D721Med (cell line): ENCODE measurements at regions not wholly inside any gene's neighbourhood (a gene's known extent, or its start where the extent isn't known, plus 50 kb on each side); places are given as distances from the start of the nearest gene placed in this dataset.

Source experiments
- DNase-seq: peaks from one replicate; pipeline ENCODE4 v3.0.0; 2011; ENCODE audit warnings: low spot score; ENCODE audit not compliant: insufficient read length
- FAIRE-seq: peaks from 2 replicates; lab custom pipeline; 2011; peaks lifted over from hg19 to GRCh38; lab: Jason Lieb, UNC
- CTCF ChIP-seq: IDR thresholded peaks from 2 replicates; pipeline ENCODE4 v1.5.1; 2012; ENCODE audit warnings: mild to moderate bottlenecking, control low read depth; ENCODE audit not compliant: insufficient read depth; ENCODE audit errors: missing control alignments

DNA sequence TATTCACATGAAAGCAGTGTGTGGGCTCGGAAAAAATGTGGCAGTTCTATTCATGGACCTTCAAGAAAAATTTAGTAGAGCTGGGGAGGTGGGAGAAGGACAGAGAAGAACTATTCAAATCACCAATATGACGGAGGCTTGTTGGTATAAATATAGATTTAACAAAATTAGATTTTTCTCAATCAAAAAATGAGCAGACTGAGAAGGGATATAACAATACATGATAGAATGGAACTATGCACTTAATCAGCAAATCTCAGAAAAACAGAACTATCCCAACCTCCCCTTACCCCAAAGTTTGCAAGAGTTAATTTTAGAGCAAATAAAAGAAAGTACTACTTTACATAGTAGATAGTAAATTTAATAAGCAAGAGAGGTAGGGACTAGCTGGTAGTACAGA, 194.6 kb upstream of the BCL6 start:
- DNase-seq = no peak
- no peak for FAIRE-seq
- TF ChIP-seq CTCF = no peak

DNA sequence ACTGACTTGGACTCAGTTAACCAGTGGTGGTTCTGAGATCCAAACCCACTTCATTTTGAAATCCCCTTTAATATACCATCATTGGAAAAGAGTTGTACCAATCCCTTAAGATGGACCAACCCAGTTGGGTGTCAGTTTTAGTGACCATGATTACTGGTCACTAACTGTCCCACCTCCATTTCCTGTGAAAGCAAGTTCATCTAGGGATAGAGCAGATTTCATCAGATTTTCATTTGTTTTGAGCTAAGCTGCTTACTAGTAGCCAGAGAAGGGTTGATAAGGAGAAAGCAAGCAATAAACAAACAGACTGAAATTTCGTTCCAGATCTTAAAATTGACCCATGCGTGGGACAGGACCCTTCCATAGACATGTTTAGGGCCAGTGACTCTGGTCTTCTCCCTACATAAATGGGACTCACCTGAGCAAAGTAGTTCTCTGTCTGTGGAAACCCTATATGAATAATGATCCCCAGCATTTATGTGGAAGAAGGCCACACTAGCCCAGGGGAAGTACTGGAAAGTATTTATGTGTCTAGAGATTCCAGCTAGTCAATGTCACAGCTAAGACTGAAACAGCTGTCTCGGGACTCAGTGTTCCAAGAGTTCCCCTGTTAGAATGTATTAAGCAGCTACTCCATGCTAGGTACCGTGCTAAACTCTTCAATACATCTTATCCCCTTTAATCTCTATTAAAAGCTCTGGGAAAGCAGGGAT, 196.0 kb upstream of the BCL6 start:
- no peak for DNase-seq
- no peak for TF ChIP-seq CTCF
- FAIRE-seq = no peak

DNA sequence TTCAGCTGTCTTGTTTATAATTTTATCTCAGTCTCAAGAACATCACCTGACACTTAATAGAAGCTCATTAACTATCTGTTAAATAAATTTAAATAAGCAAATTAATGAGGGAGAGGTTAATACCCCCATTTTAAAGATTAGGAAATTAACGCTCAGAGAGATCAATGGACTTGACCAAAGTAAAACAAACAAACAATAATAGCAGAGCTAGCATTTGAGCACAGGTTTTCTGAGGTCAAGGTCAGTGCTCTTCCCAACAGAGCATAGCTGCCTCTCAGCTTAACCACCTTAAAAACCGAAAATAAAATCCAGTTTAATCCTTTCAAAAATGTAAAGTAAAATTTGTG, 196.6 kb upstream of the BCL6 start:
- DNase-seq = no peak
- FAIRE-seq = no peak
- no peak for TF ChIP-seq CTCF

DNA sequence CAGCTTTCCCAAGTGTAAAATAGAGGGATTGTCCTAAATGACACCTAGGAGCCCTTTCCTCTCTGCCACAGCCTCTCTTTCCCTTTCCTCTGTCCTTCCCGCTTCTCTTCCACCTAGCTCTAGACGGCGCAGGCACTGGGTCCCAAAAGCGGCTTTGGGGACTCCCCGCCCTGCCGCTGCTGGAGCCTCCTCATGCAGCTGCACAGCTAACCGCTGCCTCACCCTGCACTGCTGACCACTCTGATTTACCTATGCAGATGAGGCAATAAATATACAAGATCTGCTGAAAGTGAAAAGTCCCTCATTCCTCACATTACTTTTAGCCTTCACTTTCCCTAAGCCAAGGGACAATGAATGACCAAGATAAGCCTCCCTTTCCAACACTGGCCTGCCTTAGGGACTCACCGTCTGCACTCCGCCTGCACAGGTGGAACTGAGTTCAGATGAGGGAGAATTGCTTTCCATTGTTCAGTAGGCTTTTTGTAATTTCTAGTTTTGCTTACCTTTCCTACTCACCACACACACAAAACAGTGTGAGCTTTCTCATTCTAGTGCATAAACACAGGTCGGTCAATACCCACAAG, 197.5 kb upstream of the BCL6 start:
- FAIRE-seq = no peak
- TF ChIP-seq CTCF = no peak
- no peak for DNase-seq

DNA sequence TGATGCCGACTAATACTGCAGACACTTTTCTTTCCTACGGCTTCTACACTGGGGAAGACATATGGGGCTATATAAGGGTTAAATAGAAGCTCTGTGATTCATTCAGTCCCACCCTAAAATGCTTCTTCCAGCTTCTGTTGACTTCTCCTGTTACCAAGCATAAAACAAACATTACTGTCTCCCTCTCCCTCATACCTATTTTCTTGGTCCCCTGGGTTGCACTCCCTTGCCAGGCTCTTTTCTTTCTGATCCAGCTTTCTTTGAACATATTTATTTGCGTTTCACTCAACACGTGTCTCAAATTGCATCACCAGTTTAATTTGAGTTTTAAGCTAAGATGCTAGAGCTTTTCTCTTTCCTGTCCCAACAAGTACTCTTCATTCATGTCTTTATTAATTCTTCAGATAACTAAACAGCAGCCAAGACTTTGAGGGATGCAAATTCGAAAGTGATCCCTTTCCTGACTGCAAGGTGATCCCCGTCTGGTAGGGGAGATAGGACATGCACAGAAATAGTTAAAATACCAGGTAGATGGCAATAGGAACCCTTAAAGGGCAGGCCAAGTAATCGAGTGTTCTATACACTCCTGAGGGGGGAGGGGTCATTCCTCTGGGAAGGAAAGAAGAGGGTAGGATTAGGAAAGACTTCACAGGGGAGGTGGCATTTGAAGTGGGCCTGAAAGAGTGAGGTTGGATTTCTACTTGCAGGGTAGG, 198.6 kb upstream of the BCL6 start:
- TF ChIP-seq CTCF = no peak
- FAIRE-seq = no peak
- DNase-seq = no peak

DNA sequence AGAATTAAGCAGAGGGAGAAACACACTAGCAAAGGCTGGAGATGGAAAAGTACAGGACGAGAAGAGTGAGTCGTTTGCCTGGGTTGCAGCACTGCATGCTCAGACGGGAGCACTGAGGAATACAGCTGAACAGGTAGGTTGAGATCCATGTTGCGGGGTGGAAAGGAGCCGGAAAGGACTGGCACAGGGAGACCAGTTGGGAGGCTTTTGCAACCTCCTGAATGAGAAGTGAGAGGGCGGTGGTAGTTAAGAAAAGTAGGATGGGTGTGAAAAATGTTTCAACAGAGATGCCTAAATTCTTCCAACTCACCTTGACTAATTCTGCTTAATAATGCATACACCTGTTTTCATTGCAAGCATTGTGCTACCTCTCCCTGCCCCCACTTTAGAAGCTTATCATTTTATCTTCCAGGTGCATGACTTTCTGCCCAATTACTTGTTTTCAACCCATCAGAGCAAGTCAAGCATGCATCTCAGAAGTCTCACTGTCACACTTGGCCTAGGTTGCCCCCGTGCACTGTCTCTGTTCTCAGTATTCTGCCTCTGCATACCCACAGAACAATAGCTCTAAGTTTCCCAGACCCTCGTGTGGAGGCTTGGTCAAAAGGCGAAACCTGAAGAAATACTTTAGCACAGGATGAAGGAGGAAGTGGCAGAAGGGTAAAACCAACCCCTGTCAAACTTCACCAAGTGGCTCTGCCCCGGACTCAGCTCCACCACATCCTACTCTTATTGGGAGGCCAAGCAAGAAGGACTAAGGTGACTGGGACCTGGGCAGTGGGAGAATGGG, 199.3 kb upstream of the BCL6 start:
- FAIRE-seq (no peak), DNase-seq (no peak)
- no peak for TF ChIP-seq CTCF

DNA sequence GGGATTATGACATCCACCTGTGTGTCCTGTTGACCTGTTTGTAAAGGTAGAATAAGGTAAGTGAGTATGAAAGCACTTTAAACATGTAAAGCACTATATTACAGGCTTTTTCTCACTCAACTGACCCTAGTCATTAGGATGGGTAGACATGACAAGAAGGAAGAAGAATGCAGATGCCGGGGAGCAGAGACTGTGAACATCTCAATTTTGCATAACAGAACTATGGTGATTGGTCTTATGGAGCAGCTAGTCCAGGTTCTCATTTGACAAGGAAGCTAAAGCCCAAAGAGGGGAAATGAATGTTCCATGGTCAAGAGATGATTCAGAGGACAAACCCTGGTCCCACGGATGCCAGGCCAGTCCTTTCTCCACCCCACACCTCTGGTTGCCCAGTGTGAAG, 200.1 kb upstream of the BCL6 start:
- no peak for DNase-seq
- no peak for TF ChIP-seq CTCF
- no peak for FAIRE-seq
